ENCODE measurements at regions not wholly inside any gene's neighbourhood (a gene's known extent, or its start where the extent isn't known, plus 50 kb on each side); places are given as distances from the start of the nearest gene placed in this dataset.

- DNase-seq, result no peak
- Histone ChIP-seq H3K4me3 (no peak overlapping the region), H3K27me3 (ENCODE audit: control insufficient read depth in 3 of 3, insufficient read depth in 3 of 3, low read length in 2 of 3) (no peaks in the 10 kb centered on the region), H3K36me3 (ENCODE audit: control insufficient read depth in 4 of 4, insufficient read depth in 4 of 4, low read length in 4 of 4) (no peaks in the 10 kb centered on the region), H3K27ac (ENCODE audit: low read depth in 1 of 2, low read length in 1 of 2) (no peak overlapping the region), H3K9ac (ENCODE audit: insufficient read depth in 1 of 2, low read length in 2 of 2) (no peak overlapping the region), H3K4me1 (ENCODE audit: control insufficient read depth in 5 of 5, insufficient read depth in 5 of 5, low read length in 5 of 5) (no peaks in the 10 kb centered on the region), H3K9me3 (ENCODE audit: control insufficient read depth in 4 of 4, insufficient read depth in 3 of 4, low read length in 3 of 4) (peaks cover 0 to 8% (median 2%) of the 10 kb centered on the region in 4 donors)
- no peak for ATAC-seq (ENCODE audit: insufficient read depth, low FRiP score)
- no peak for TF ChIP-seq CTCF (IDR thresholded peaks at IDR 0.05; ENCODE audit: control extremely low read depth, extremely low read depth)
- 92 to 94% methylated on average over 39 of the region's 39 CpGs for WGBS, 2 donors
These were observed 1176.9 kb upstream of the LRRTM1 start for GRCh38 chr2:81481242-81481993.

- Histone ChIP-seq H3K9me3 (ENCODE audit: control insufficient read depth in 4 of 4, insufficient read depth in 3 of 4, low read length in 3 of 4) (peaks cover 0 to 7% (median 0%) of the 10 kb centered on the region in 4 donors), H3K4me3 (no peak overlapping the region), H3K4me1 (ENCODE audit: control insufficient read depth in 5 of 5, insufficient read depth in 5 of 5, low read length in 5 of 5) (no peaks in the 10 kb centered on the region), H3K27me3 (ENCODE audit: control insufficient read depth in 3 of 3, insufficient read depth in 3 of 3, low read length in 2 of 3) (no peaks in the 10 kb centered on the region), H3K36me3 (ENCODE audit: control insufficient read depth in 4 of 4, insufficient read depth in 4 of 4, low read length in 4 of 4) (no peaks in the 10 kb centered on the region), H3K27ac (ENCODE audit: low read depth in 1 of 2, low read length in 1 of 2) (no peak overlapping the region), H3K9ac (ENCODE audit: insufficient read depth in 1 of 2, low read length in 2 of 2) (no peak overlapping the region)
- 97 to 98% methylated on average over 29 of the region's 29 CpGs for WGBS, 2 donors
- ATAC-seq (ENCODE audit: insufficient read depth, low FRiP score) (no peak), DNase-seq (no peak)
- no peak for TF ChIP-seq CTCF (IDR thresholded peaks at IDR 0.05; ENCODE audit: control extremely low read depth, extremely low read depth)
These were observed 1162.5 kb upstream of the LRRTM1 start for GRCh38 chr2:81467096-81467495.

GRCh38 chr2:81462420-81462819, 1157.9 kb upstream of the LRRTM1 start:
- H3K4me3 ChIP-seq, result no peak overlapping the region
- H3K9ac ChIP-seq (ENCODE audit: insufficient read depth in 1 of 2, low read length in 2 of 2), result no peak overlapping the region
- no peak for TF ChIP-seq CTCF (IDR thresholded peaks at IDR 0.05; ENCODE audit: control extremely low read depth, extremely low read depth)
- no peaks in the 10 kb centered on the region for H3K27me3 ChIP-seq (ENCODE audit: control insufficient read depth in 3 of 3, insufficient read depth in 3 of 3, low read length in 2 of 3)
- ATAC-seq (ENCODE audit: insufficient read depth, low FRiP score), result no peak
- WGBS, 2 donors, result 75 to 76% methylated on average over 2 of the region's 2 CpGs
- no peaks in the 10 kb centered on the region for H3K4me1 ChIP-seq (ENCODE audit: control insufficient read depth in 5 of 5, insufficient read depth in 5 of 5, low read length in 5 of 5)
- peaks cover 0 to 7% (median 2%) of the 10 kb centered on the region in 4 donors for H3K9me3 ChIP-seq (ENCODE audit: control insufficient read depth in 4 of 4, insufficient read depth in 3 of 4, low read length in 3 of 4)
- no peaks in the 10 kb centered on the region for H3K36me3 ChIP-seq (ENCODE audit: control insufficient read depth in 4 of 4, insufficient read depth in 4 of 4, low read length in 4 of 4)
- H3K27ac ChIP-seq (ENCODE audit: low read depth in 1 of 2, low read length in 1 of 2), result no peak overlapping the region
- no peak for DNase-seq

- 0 to 52% methylated on average over 1 of the region's 1 CpG for WGBS, 2 donors
- DNase-seq (no peak), ATAC-seq (ENCODE audit: insufficient read depth, low FRiP score) (no peak)
- Histone ChIP-seq H3K9ac (ENCODE audit: insufficient read depth in 1 of 2, low read length in 2 of 2) (no peak overlapping the region), H3K27me3 (ENCODE audit: control insufficient read depth in 3 of 3, insufficient read depth in 3 of 3, low read length in 2 of 3) (no peaks in the 10 kb centered on the region), H3K4me3 (no peak overlapping the region), H3K27ac (ENCODE audit: low read depth in 1 of 2, low read length in 1 of 2) (no peak overlapping the region), H3K36me3 (ENCODE audit: control insufficient read depth in 4 of 4, insufficient read depth in 4 of 4, low read length in 4 of 4) (no peaks in the 10 kb centered on the region), H3K4me1 (ENCODE audit: control insufficient read depth in 5 of 5, insufficient read depth in 5 of 5, low read length in 5 of 5) (no peaks in the 10 kb centered on the region), H3K9me3 (ENCODE audit: control insufficient read depth in 4 of 4, insufficient read depth in 3 of 4, low read length in 3 of 4) (no peaks in the 10 kb centered on the region)
- TF ChIP-seq CTCF (IDR thresholded peaks at IDR 0.05; ENCODE audit: control extremely low read depth, extremely low read depth), result no peak
These were observed 1140.6 kb upstream of the LRRTM1 start for GRCh38 chr2:81445176-81445575.
